ENCODE measurements at regions not wholly inside any gene's neighbourhood (a gene's known extent, or its start where the extent isn't known, plus 50 kb on each side); places are given as distances from the start of the nearest gene placed in this dataset.

- Histone ChIP-seq H3K79me1 (ENCODE audit: low read depth, low read length) (no peaks in the 10 kb centered on the region), H3K23ac (ENCODE audit: low read depth, low read length, poor library complexity) (no peak overlapping the region), H2BK15ac (ENCODE audit: low read length) (no peak overlapping the region), H3K9me3 (replicated peaks in 1 of 2; ENCODE audit: control insufficient read depth in 2 of 2, insufficient read depth in 1 of 2, low read depth in 1 of 2, low read length in 2 of 2) (no peaks in the 10 kb centered on the region), H3K9ac (ENCODE audit: low read depth, low read length, poor library complexity) (no peak overlapping the region), H4K91ac (ENCODE audit: low read depth, low read length, poor library complexity) (no peak overlapping the region), H3K4me1 (ENCODE audit: control insufficient read depth in 2 of 2, insufficient read depth in 1 of 2, low read depth in 1 of 2, low read length in 2 of 2) (no peaks in the 10 kb centered on the region), H3K27me3 (ENCODE audit: control insufficient read depth in 3 of 3, insufficient read depth in 3 of 3, low read depth in 1 of 3, low read length in 3 of 3) (no peaks in the 10 kb centered on the region), H3K27ac (replicated peaks; ENCODE audit: low read length) (no peak overlapping the region), H3K4me2 (ENCODE audit: insufficient read depth, low read length, poor library complexity, severe bottlenecking) (no peak overlapping the region), H3K4me3 (ENCODE audit: low read length in 2 of 2) (no peak overlapping the region), H2BK5ac (ENCODE audit: low read length) (no peak overlapping the region), H2BK12ac (ENCODE audit: low read length) (no peak overlapping the region), H3K4ac (ENCODE audit: low read length) (no peak overlapping the region), H3K14ac (ENCODE audit: low read length) (no peak overlapping the region), H4K8ac (ENCODE audit: low read depth, low read length) (no peak overlapping the region), H2AFZ (ENCODE audit: low read length) (no peak overlapping the region), H3K36me3 (replicated peaks in 1 of 2; ENCODE audit: control insufficient read depth in 2 of 2, insufficient read depth in 2 of 2, low read length in 2 of 2) (no peaks in the 10 kb centered on the region), H2AK5ac (ENCODE audit: low read depth, low read length) (no peak overlapping the region), H2BK120ac (ENCODE audit: low read depth, low read length) (no peak overlapping the region), H3K18ac (ENCODE audit: low read length) (no peak overlapping the region)
- DNase-seq (ENCODE audit: low spot score) = no peak
Observed at GRCh38 chr5:155750571-155750970, 576.4 kb upstream of the SGCD start.

- no CpG with 5 or more reads among the region's 3 CpGs for WGBS, 2 donors (ENCODE audit: extremely low coverage in 2 of 2, insufficient read length in 2 of 2, insufficient replicate concordance in 1 of 2)
- Histone ChIP-seq H3K4ac (ENCODE audit: low read length) (no peak overlapping the region), H2AK5ac (ENCODE audit: low read depth, low read length) (no peak overlapping the region)
Observed at GRCh38 chr5:155753943-155754581, 572.9 kb upstream of the SGCD start.

DNA sequence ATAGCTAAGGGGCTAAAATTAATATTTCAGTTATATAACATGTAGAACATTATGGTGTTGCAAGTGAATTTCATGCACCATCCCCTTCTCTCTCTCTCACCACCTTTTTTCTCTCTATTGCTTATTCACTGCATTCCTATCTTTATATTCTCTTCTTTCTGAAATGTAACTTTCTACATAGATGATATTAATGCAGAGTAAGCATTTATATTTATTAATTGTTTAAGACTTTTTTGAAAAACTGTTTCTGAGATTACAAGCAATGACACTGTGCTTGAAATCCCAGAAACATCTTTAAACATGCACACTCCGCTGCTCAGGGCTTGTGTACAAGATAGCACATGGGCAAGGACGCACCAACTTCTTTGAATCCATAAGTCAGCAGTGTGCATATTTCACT, 567.7 kb upstream of the SGCD start:
- Histone ChIP-seq H3K4ac (ENCODE audit: low read length) (no peak overlapping the region), H2BK5ac (ENCODE audit: low read length) (no peak overlapping the region), H3K9me3 (replicated peaks in 1 of 2; ENCODE audit: control insufficient read depth in 2 of 2, insufficient read depth in 1 of 2, low read depth in 1 of 2, low read length in 2 of 2) (no peaks in the 10 kb centered on the region), H2BK15ac (ENCODE audit: low read length) (no peak overlapping the region), H2BK120ac (ENCODE audit: low read depth, low read length) (no peak overlapping the region), H3K4me1 (ENCODE audit: control insufficient read depth in 2 of 2, insufficient read depth in 1 of 2, low read depth in 1 of 2, low read length in 2 of 2) (no peaks in the 10 kb centered on the region), H3K4me2 (ENCODE audit: insufficient read depth, low read length, poor library complexity, severe bottlenecking) (no peak overlapping the region), H3K36me3 (replicated peaks in 1 of 2; ENCODE audit: control insufficient read depth in 2 of 2, insufficient read depth in 2 of 2, low read length in 2 of 2) (no peaks in the 10 kb centered on the region), H3K27ac (replicated peaks; ENCODE audit: low read length) (no peak overlapping the region), H3K4me3 (ENCODE audit: low read length in 2 of 2) (no peak overlapping the region), H3K9ac (ENCODE audit: low read depth, low read length, poor library complexity) (no peak overlapping the region), H4K8ac (ENCODE audit: low read depth, low read length) (no peak overlapping the region), H3K27me3 (ENCODE audit: control insufficient read depth in 3 of 3, insufficient read depth in 3 of 3, low read depth in 1 of 3, low read length in 3 of 3) (no peaks in the 10 kb centered on the region), H2AFZ (ENCODE audit: low read length) (no peak overlapping the region), H2AK5ac (ENCODE audit: low read depth, low read length) (no peak overlapping the region), H4K91ac (ENCODE audit: low read depth, low read length, poor library complexity) (no peak overlapping the region), H2BK12ac (ENCODE audit: low read length) (no peak overlapping the region), H3K23ac (ENCODE audit: low read depth, low read length, poor library complexity) (no peak overlapping the region), H3K79me1 (ENCODE audit: low read depth, low read length) (no peaks in the 10 kb centered on the region), H3K18ac (ENCODE audit: low read length) (no peak overlapping the region), H3K14ac (ENCODE audit: low read length) (no peak overlapping the region)
- DNase-seq (ENCODE audit: low spot score) = no peak
- no CpG with 5 or more reads among the region's 2 CpGs for WGBS, 2 donors (ENCODE audit: extremely low coverage in 2 of 2, insufficient read length in 2 of 2, insufficient replicate concordance in 1 of 2)

More at GRCh38 chr5:155753943-155754581, 572.9 kb upstream of the SGCD start:
- Histone ChIP-seq H3K4me2 (ENCODE audit: insufficient read depth, low read length, poor library complexity, severe bottlenecking) (no peak overlapping the region), H3K18ac (ENCODE audit: low read length) (no peak overlapping the region), H3K27ac (replicated peaks; ENCODE audit: low read length) (no peak overlapping the region), H3K79me1 (ENCODE audit: low read depth, low read length) (no peaks in the 10 kb centered on the region), H2AFZ (ENCODE audit: low read length) (no peak overlapping the region), H2BK120ac (ENCODE audit: low read depth, low read length) (no peak overlapping the region), H3K4me1 (ENCODE audit: control insufficient read depth in 2 of 2, insufficient read depth in 1 of 2, low read depth in 1 of 2, low read length in 2 of 2) (no peaks in the 10 kb centered on the region), H2BK12ac (ENCODE audit: low read length) (no peak overlapping the region), H3K9me3 (replicated peaks in 1 of 2; ENCODE audit: control insufficient read depth in 2 of 2, insufficient read depth in 1 of 2, low read depth in 1 of 2, low read length in 2 of 2) (no peaks in the 10 kb centered on the region), H2BK15ac (ENCODE audit: low read length) (no peak overlapping the region), H3K14ac (ENCODE audit: low read length) (no peak overlapping the region), H3K23ac (ENCODE audit: low read depth, low read length, poor library complexity) (no peak overlapping the region), H2BK5ac (ENCODE audit: low read length) (no peak overlapping the region), H4K91ac (ENCODE audit: low read depth, low read length, poor library complexity) (no peak overlapping the region), H3K9ac (ENCODE audit: low read depth, low read length, poor library complexity) (no peak overlapping the region), H3K36me3 (replicated peaks in 1 of 2; ENCODE audit: control insufficient read depth in 2 of 2, insufficient read depth in 2 of 2, low read length in 2 of 2) (no peaks in the 10 kb centered on the region), H3K27me3 (ENCODE audit: control insufficient read depth in 3 of 3, insufficient read depth in 3 of 3, low read depth in 1 of 3, low read length in 3 of 3) (no peaks in the 10 kb centered on the region), H4K8ac (ENCODE audit: low read depth, low read length) (no peak overlapping the region), H3K4me3 (ENCODE audit: low read length in 2 of 2) (no peak overlapping the region)
- DNase-seq (ENCODE audit: low spot score) = no peak

- no peak overlapping the region for H2BK15ac ChIP-seq (ENCODE audit: low read length)
- no peak overlapping the region for H2BK120ac ChIP-seq (ENCODE audit: low read depth, low read length)
- no peak overlapping the region for H3K4ac ChIP-seq (ENCODE audit: low read length)
- no peak overlapping the region for H2BK5ac ChIP-seq (ENCODE audit: low read length)
- H2AFZ ChIP-seq (ENCODE audit: low read length) = no peak overlapping the region
- no peaks in the 10 kb centered on the region for H3K79me1 ChIP-seq (ENCODE audit: low read depth, low read length)
- no peak overlapping the region for H3K9ac ChIP-seq (ENCODE audit: low read depth, low read length, poor library complexity)
- no peaks in the 10 kb centered on the region for H3K27me3 ChIP-seq (ENCODE audit: control insufficient read depth in 3 of 3, insufficient read depth in 3 of 3, low read depth in 1 of 3, low read length in 3 of 3)
- no peak overlapping the region for H3K14ac ChIP-seq (ENCODE audit: low read length)
- no peaks in the 10 kb centered on the region for H3K4me1 ChIP-seq (ENCODE audit: control insufficient read depth in 2 of 2, insufficient read depth in 1 of 2, low read depth in 1 of 2, low read length in 2 of 2)
- H3K9me3 ChIP-seq (replicated peaks in 1 of 2; ENCODE audit: control insufficient read depth in 2 of 2, insufficient read depth in 1 of 2, low read depth in 1 of 2, low read length in 2 of 2) = no peaks in the 10 kb centered on the region
- no peak overlapping the region for H3K18ac ChIP-seq (ENCODE audit: low read length)
- H2BK12ac ChIP-seq (ENCODE audit: low read length) = no peak overlapping the region
- H3K4me3 ChIP-seq (ENCODE audit: low read length in 2 of 2) = peak overlapping the region in 1 of 2 donors; percentile 54
- H3K4me2 ChIP-seq (ENCODE audit: insufficient read depth, low read length, poor library complexity, severe bottlenecking) = no peak overlapping the region
- no peak overlapping the region for H4K8ac ChIP-seq (ENCODE audit: low read depth, low read length)
- no peak overlapping the region for H3K23ac ChIP-seq (ENCODE audit: low read depth, low read length, poor library complexity)
- no peak overlapping the region for H3K27ac ChIP-seq (replicated peaks; ENCODE audit: low read length)
- no peak overlapping the region for H2AK5ac ChIP-seq (ENCODE audit: low read depth, low read length)
- H4K91ac ChIP-seq (ENCODE audit: low read depth, low read length, poor library complexity) = no peak overlapping the region
- H3K36me3 ChIP-seq (replicated peaks in 1 of 2; ENCODE audit: control insufficient read depth in 2 of 2, insufficient read depth in 2 of 2, low read length in 2 of 2) = no peaks in the 10 kb centered on the region
- DNase-seq (ENCODE audit: low spot score) = no peak
Observed at GRCh38 chr5:155759984-155760383, 567.0 kb upstream of the SGCD start.
